ENCODE measurements at regions not wholly inside any gene's neighbourhood (a gene's known extent, or its start where the extent isn't known, plus 50 kb on each side); places are given as distances from the start of the nearest gene placed in this dataset.

GRCh38 chr6:4399656-4400055 lies 264.3 kb upstream of the ECI2 start:
- Histone ChIP-seq H3K9ac (no peak overlapping the region), H3K9me3 (ENCODE audit: low read depth) (no peaks in the 10 kb centered on the region), H3K36me3 (ENCODE audit: low read depth) (no peaks in the 10 kb centered on the region), H3K9me2 (ENCODE audit: insufficient read depth) (no peaks in the 10 kb centered on the region), H3K27ac (no peak overlapping the region), H3K4me1 (ENCODE audit: insufficient read depth) (peaks cover 14% of the 10 kb centered on the region), H3K27me3 (replicated peaks; ENCODE audit: insufficient read depth) (no peaks in the 10 kb centered on the region), H4K20me1 (ENCODE audit: insufficient read depth) (no peaks in the 10 kb centered on the region), H2AFZ (no peak overlapping the region), H3K79me2 (ENCODE audit: insufficient read depth) (no peaks in the 10 kb centered on the region), H3K4me2 (ENCODE audit: unreplicated experiment) (no peak overlapping the region), H3F3A (ENCODE audit: insufficient read depth) (no peaks in the 10 kb centered on the region), H3K4me3 (no peak overlapping the region)
- TF ChIP-seq EZH2 (IDR thresholded peaks at IDR 0.05; ENCODE audit: insufficient read depth, poor library complexity, severe bottlenecking): no peak
- no peak for TF ChIP-seq EZH2phosphoT487 (IDR thresholded peaks at IDR 0.05; ENCODE audit: insufficient read depth, low read depth)
- DNase-seq: no peak
- WGBS, 2 experiments (ENCODE audit: low coverage in 1 of 2, low lambda C conversion rate in 2 of 2, missing lambda C conversion rate in 2 of 2): 93% methylated on average over 2 of the region's 2 CpGs
- in situ Hi-C loops (cut with MboI): no loop called here

- no peak overlapping the region for H2AFZ ChIP-seq
- WGBS, 2 experiments (ENCODE audit: low coverage in 1 of 2, low lambda C conversion rate in 2 of 2, missing lambda C conversion rate in 2 of 2): 84 to 86% methylated on average over 3 of the region's 3 CpGs
- H3K36me3 ChIP-seq (ENCODE audit: low read depth): no peaks in the 10 kb centered on the region
- H3K9ac ChIP-seq: no peak overlapping the region
- in situ Hi-C loops (cut with MboI): no loop called here
- no peaks in the 10 kb centered on the region for H3F3A ChIP-seq (ENCODE audit: insufficient read depth)
- TF ChIP-seq EZH2 (IDR thresholded peaks at IDR 0.05; ENCODE audit: insufficient read depth, poor library complexity, severe bottlenecking) (no peak), EZH2phosphoT487 (IDR thresholded peaks at IDR 0.05; ENCODE audit: insufficient read depth, low read depth) (no peak)
- no peak overlapping the region for H3K4me3 ChIP-seq
- no peaks in the 10 kb centered on the region for H3K27me3 ChIP-seq (replicated peaks; ENCODE audit: insufficient read depth)
- no peak overlapping the region for H3K27ac ChIP-seq
- peaks cover 14% of the 10 kb centered on the region for H3K4me1 ChIP-seq (ENCODE audit: insufficient read depth)
- no peak overlapping the region for H3K4me2 ChIP-seq (ENCODE audit: unreplicated experiment)
- no peaks in the 10 kb centered on the region for H3K79me2 ChIP-seq (ENCODE audit: insufficient read depth)
- H3K9me2 ChIP-seq (ENCODE audit: insufficient read depth): no peaks in the 10 kb centered on the region
- no peaks in the 10 kb centered on the region for H4K20me1 ChIP-seq (ENCODE audit: insufficient read depth)
- no peaks in the 10 kb centered on the region for H3K9me3 ChIP-seq (ENCODE audit: low read depth)
- peak; percentile 16 for DNase-seq
Observed at GRCh38 chr6:4398791-4399190, 263.4 kb upstream of the ECI2 start.

GRCh38 chr6:4397307-4397706 lies 261.9 kb upstream of the ECI2 start:
- Histone ChIP-seq H3F3A (ENCODE audit: insufficient read depth) (no peaks in the 10 kb centered on the region), H3K36me3 (ENCODE audit: low read depth) (no peaks in the 10 kb centered on the region), H3K9me2 (ENCODE audit: insufficient read depth) (no peaks in the 10 kb centered on the region), H3K79me2 (ENCODE audit: insufficient read depth) (no peaks in the 10 kb centered on the region), H3K27ac (no peak overlapping the region), H2AFZ (no peak overlapping the region), H3K4me2 (ENCODE audit: unreplicated experiment) (no peak overlapping the region), H3K4me1 (ENCODE audit: insufficient read depth) (peaks cover 7% of the 10 kb centered on the region), H3K9ac (no peak overlapping the region), H4K20me1 (ENCODE audit: insufficient read depth) (no peaks in the 10 kb centered on the region), H3K9me3 (ENCODE audit: low read depth) (no peaks in the 10 kb centered on the region), H3K27me3 (replicated peaks; ENCODE audit: insufficient read depth) (no peaks in the 10 kb centered on the region), H3K4me3 (no peak overlapping the region)
- 79 to 83% methylated on average over 5 of the region's 5 CpGs for WGBS, 2 experiments (ENCODE audit: low coverage in 1 of 2, low lambda C conversion rate in 2 of 2, missing lambda C conversion rate in 2 of 2)
- DNase-seq: no peak
- in situ Hi-C loops (cut with MboI): no loop called here
- TF ChIP-seq EZH2phosphoT487 (IDR thresholded peaks at IDR 0.05; ENCODE audit: insufficient read depth, low read depth) (no peak), EZH2 (IDR thresholded peaks at IDR 0.05; ENCODE audit: insufficient read depth, poor library complexity, severe bottlenecking) (no peak)

GRCh38 chr6:4396044-4396443 lies 260.7 kb upstream of the ECI2 start:
- Histone ChIP-seq H3K4me2 (ENCODE audit: unreplicated experiment) (no peak overlapping the region), H4K20me1 (ENCODE audit: insufficient read depth) (no peaks in the 10 kb centered on the region), H3K4me3 (no peak overlapping the region), H3K27me3 (replicated peaks; ENCODE audit: insufficient read depth) (no peaks in the 10 kb centered on the region), H3K36me3 (ENCODE audit: low read depth) (no peaks in the 10 kb centered on the region), H3K79me2 (ENCODE audit: insufficient read depth) (no peaks in the 10 kb centered on the region), H3K4me1 (ENCODE audit: insufficient read depth) (no peaks in the 10 kb centered on the region), H3F3A (ENCODE audit: insufficient read depth) (no peaks in the 10 kb centered on the region), H3K9ac (no peak overlapping the region), H3K9me3 (ENCODE audit: low read depth) (no peaks in the 10 kb centered on the region), H3K9me2 (ENCODE audit: insufficient read depth) (no peaks in the 10 kb centered on the region), H2AFZ (no peak overlapping the region), H3K27ac (no peak overlapping the region)
- 55% methylated on average over 2 of the region's 2 CpGs for whole genome bisulfite sequencing, 2 experiments (ENCODE audit: low coverage in 1 of 2, low lambda C conversion rate in 2 of 2, missing lambda C conversion rate in 2 of 2)
- in situ Hi-C loops (cut with MboI): no loop called here
- DNase-seq: peak; percentile 21
- TF ChIP-seq EZH2 (IDR thresholded peaks at IDR 0.05; ENCODE audit: insufficient read depth, poor library complexity, severe bottlenecking) (no peak), EZH2phosphoT487 (IDR thresholded peaks at IDR 0.05; ENCODE audit: insufficient read depth, low read depth) (no peak)

GRCh38 chr6:4395386-4395785 lies 260.0 kb upstream of the ECI2 start:
- Histone ChIP-seq H3K79me2 (ENCODE audit: insufficient read depth) (no peaks in the 10 kb centered on the region), H3F3A (ENCODE audit: insufficient read depth) (no peaks in the 10 kb centered on the region), H3K4me3 (no peak overlapping the region), H2AFZ (no peak overlapping the region), H3K4me2 (ENCODE audit: unreplicated experiment) (no peak overlapping the region), H3K27ac (no peak overlapping the region), H4K20me1 (ENCODE audit: insufficient read depth) (no peaks in the 10 kb centered on the region), H3K9ac (no peak overlapping the region), H3K4me1 (ENCODE audit: insufficient read depth) (no peaks in the 10 kb centered on the region), H3K9me2 (ENCODE audit: insufficient read depth) (no peaks in the 10 kb centered on the region), H3K9me3 (ENCODE audit: low read depth) (no peaks in the 10 kb centered on the region), H3K27me3 (replicated peaks; ENCODE audit: insufficient read depth) (no peaks in the 10 kb centered on the region), H3K36me3 (ENCODE audit: low read depth) (no peaks in the 10 kb centered on the region)
- 89 to 93% methylated on average over 1 of the region's 1 CpG for WGBS, 2 experiments (ENCODE audit: low coverage in 1 of 2, low lambda C conversion rate in 2 of 2, missing lambda C conversion rate in 2 of 2)
- no peak for DNase-seq
- no peak for TF ChIP-seq EZH2phosphoT487 (IDR thresholded peaks at IDR 0.05; ENCODE audit: insufficient read depth, low read depth)
- TF ChIP-seq EZH2 (IDR thresholded peaks at IDR 0.05; ENCODE audit: insufficient read depth, poor library complexity, severe bottlenecking): no peak
- in situ Hi-C loops (cut with MboI): no loop called here

Data from GM23248 (cell line).